SK-N-SH (cell line): ENCODE measurements at regions not wholly inside any gene's neighbourhood (a gene's known extent, or its start where the extent isn't known, plus 50 kb on each side); places are given as distances from the start of the nearest gene placed in this dataset.

Source experiments
- CTCF ChIA-PET: fragments of 300-600, 350-600 bp; formaldehyde crosslinking; extraction: SDS; loops from one replicate; lab custom pipeline; 2021; lab: Yijun Ruan, JAX
- POLR2A ChIA-PET: fragments of 350-600 bp; sonication (Branson Sonifier 250); formaldehyde crosslinking; extraction: SDS; loops from one replicate; lab custom pipeline; 2020; ENCODE audit warnings: antibody characterized with exemption, inconsistent platforms; lab: Yijun Ruan, JAX
- DNase-seq: peaks from one replicate; pipeline ENCODE4 v3.0.0; 2012
- H2AFZ ChIP-seq: fragments of 200-600 bp; sonication (generic); 2 replicates; pipeline ENCODE4 v1.8.1; 2016; ENCODE audit warnings: antibody characterized with exemption, mild to moderate bottlenecking, low read depth
- H3F3A ChIP-seq: fragments of 200-600 bp; sonication (generic); replicated peaks from 2 replicates; pipeline ENCODE3; 2016; ENCODE audit warnings: antibody characterized with exemption, mild to moderate bottlenecking; ENCODE audit not compliant: insufficient read depth
- H3K27ac ChIP-seq, 2 experiments: fragments of 200-500 bp in 1 of 2; fragments of 200-600 bp in 1 of 2; sonication (Bioruptor generic) in 1 of 2; sonication (generic), shearing (Covaris generic) in 1 of 2; 2 replicates each; pipeline versions ENCODE4 v1.5.1 to v1.6.1; 2014 to 2016; ENCODE audit warnings: low read depth in 2 of 2, inconsistent platforms in 1 of 2, low read length in 1 of 2, mild to moderate bottlenecking in 1 of 2, mixed read lengths in 1 of 2
- H3K27me3 ChIP-seq: fragments of 200-600 bp; sonication (generic), shearing (Covaris generic); 2 replicates; pipeline ENCODE4 v1.6.1; 2016; ENCODE audit warnings: mixed run types; ENCODE audit not compliant: insufficient read depth
- H3K36me3 ChIP-seq, 2 experiments: fragments of 200-500 bp in 1 of 2; fragments of 200-600 bp in 1 of 2; sonication (Bioruptor generic) in 1 of 2; sonication (generic) in 1 of 2; replicated peaks in 1 of 2; 2 replicates each; pipeline versions ENCODE3 to v1.5.1; 2014 to 2016; ENCODE audit warnings: low read length in 1 of 2, mild to moderate bottlenecking in 1 of 2; ENCODE audit not compliant: insufficient read depth in 2 of 2, control insufficient read depth in 1 of 2
- H3K4me1 ChIP-seq, 2 experiments: fragments of 200-500 bp in 1 of 2; fragments of 200-600 bp in 1 of 2; sonication (Bioruptor generic) in 1 of 2; sonication (generic), shearing (Covaris generic) in 1 of 2; 2 replicates each; pipeline versions ENCODE4 v1.5.1 to v1.6.1; 2014 to 2016; ENCODE audit warnings: low read depth in 1 of 2, low read length in 1 of 2, mixed run types in 1 of 2; ENCODE audit not compliant: insufficient read depth in 2 of 2, control insufficient read depth in 1 of 2
- H3K4me2 ChIP-seq: fragments of 200-600 bp; sonication (generic), shearing (Covaris generic); 2 replicates; pipeline ENCODE4 v1.6.1; 2017; ENCODE audit warnings: mixed run types
- H3K4me3 ChIP-seq, 2 experiments: fragments of 200-500 bp in 1 of 2; fragments of 200-600 bp in 1 of 2; sonication (Bioruptor generic) in 1 of 2; sonication (generic), shearing (Covaris generic) in 1 of 2; 2 replicates each; pipeline versions ENCODE4 v1.5.1 to v1.8.1; 2014 to 2016; ENCODE audit warnings: low read depth in 2 of 2, inconsistent platforms in 1 of 2, low read length in 1 of 2, mild to moderate bottlenecking in 1 of 2, mixed read lengths in 1 of 2, moderate library complexity in 1 of 2
- H3K79me2 ChIP-seq: fragments of 200-600 bp; sonication (generic); 2 replicates; pipeline ENCODE4 v1.8.1; 2017; ENCODE audit warnings: mild to moderate bottlenecking; ENCODE audit not compliant: insufficient read depth
- H3K9ac ChIP-seq: fragments of 200-600 bp; sonication (generic); 2 replicates; pipeline ENCODE4 v1.6.1; 2017; ENCODE audit warnings: mixed run types
- H3K9me2 ChIP-seq: fragments of 200-600 bp; sonication (generic); 2 replicates; pipeline ENCODE4 v1.6.1; 2017; ENCODE audit warnings: mixed run types
- H3K9me3 ChIP-seq: fragments of 200-600 bp; sonication (generic); 2 replicates; pipeline ENCODE4 v1.6.1; 2017; ENCODE audit warnings: mixed run types, mild to moderate bottlenecking, moderate library complexity
- H4K20me1 ChIP-seq: fragments of 200-600 bp; sonication (generic); 2 replicates; pipeline ENCODE4 v1.6.1; 2017; ENCODE audit warnings: mild to moderate bottlenecking, mixed run types; ENCODE audit not compliant: insufficient read depth
- CTCF ChIP-seq: fragments of 200-600 bp; sonication (generic); IDR thresholded peaks from 2 replicates; pipeline ENCODE4 v1.6.1; 2017; ENCODE audit warnings: antibody characterized with exemption, mild to moderate bottlenecking, moderate library complexity
- ELF1 ChIP-seq: IDR thresholded peaks from 2 replicates; pipeline ENCODE4 v1.4.0; 2012
- EP300 ChIP-seq, 2 experiments: IDR thresholded peaks; 2 replicates each; pipeline versions ENCODE4 v1.4.0 to v1.6.1; 2012; ENCODE audit warnings: borderline replicate concordance in 1 of 2, low read depth in 1 of 2, low read length in 1 of 2
- FOSL2 ChIP-seq: IDR thresholded peaks from 2 replicates; pipeline ENCODE4 v1.4.0; 2012; ENCODE audit warnings: low read depth, mild to moderate bottlenecking, moderate library complexity, borderline replicate concordance
- FOXJ3 ChIP-seq: sonication (generic); formaldehyde crosslinking; IDR thresholded peaks from 2 replicates; pipeline ENCODE4 v1.5.1; 2020; ENCODE audit warnings: mild to moderate bottlenecking, missing genetic modification reagents
- GATA2 ChIP-seq: sonication (generic); formaldehyde crosslinking; IDR thresholded peaks from 2 replicates; pipeline ENCODE4 v1.5.0; 2020; ENCODE audit warnings: mild to moderate bottlenecking, missing genetic modification reagents
- IRF3 ChIP-seq: fragments of 150-350 bp; IDR thresholded peaks from 2 replicates; pipeline ENCODE4 v1.6.1; 2016; ENCODE audit warnings: mild to moderate bottlenecking, low read depth, low read length
- JUND ChIP-seq: IDR thresholded peaks from 2 replicates; pipeline ENCODE4 v1.4.0; 2012
- MAX ChIP-seq: IDR thresholded peaks from 2 replicates; pipeline ENCODE4 v1.4.0; 2012; ENCODE audit warnings: low read depth
- MEF2A ChIP-seq: IDR thresholded peaks from 2 replicates; pipeline ENCODE4 v1.4.0; 2012; ENCODE audit warnings: low read depth, borderline replicate concordance
- RCOR1 ChIP-seq: fragments of 150-350 bp; IDR thresholded peaks from 2 replicates; pipeline ENCODE4 v1.6.1; 2017; ENCODE audit warnings: antibody characterized with exemption, low read length
- RFX5 ChIP-seq: IDR thresholded peaks from 2 replicates; pipeline ENCODE4 v1.6.1; 2012; ENCODE audit warnings: mild to moderate bottlenecking, improper control_type of control experiment, low read length
- RXRA ChIP-seq: IDR thresholded peaks from 2 replicates; pipeline ENCODE4 v1.4.0; 2012; ENCODE audit warnings: low read depth, mild to moderate bottlenecking, borderline replicate concordance
- SIN3A ChIP-seq: IDR thresholded peaks from 2 replicates; pipeline ENCODE4 v1.6.1; 2012; ENCODE audit warnings: low read depth, mild to moderate bottlenecking, low read length, moderate library complexity, borderline replicate concordance
- TAF1 ChIP-seq: IDR thresholded peaks from 2 replicates; pipeline ENCODE4 v1.6.1; 2012; ENCODE audit warnings: low read depth, mild to moderate bottlenecking, low read length, moderate library complexity, borderline replicate concordance
- USF1 ChIP-seq: IDR thresholded peaks from 2 replicates; pipeline ENCODE4 v1.4.0; 2012; ENCODE audit warnings: low read depth, borderline replicate concordance
- USF2 ChIP-seq: fragments of 150-350 bp; IDR thresholded peaks from 2 replicates; pipeline ENCODE4 v1.6.1; 2017; ENCODE audit warnings: antibody characterized with exemption, low read length, low read depth, borderline replicate concordance
- YY1 ChIP-seq: IDR thresholded peaks from 2 replicates; pipeline ENCODE4 v1.4.0; 2012; ENCODE audit warnings: low read depth, mild to moderate bottlenecking
- WGBS: methylation state at CpG from one replicate; pipeline ENCODE4 v1.1.6; 2017; ENCODE audit warnings: low lambda C conversion rate; 5-methylcytosine and 5-hydroxymethylcytosine counted together

- Histone ChIP-seq H3K27me3 (peaks cover 4% of the 10 kb centered on the region), H3K27ac (peak overlapping the region in 1 of 2 experiments; percentile 91; a peak in 1 of 4 replicates), H4K20me1 (no peaks in the 10 kb centered on the region), H3K79me2 (no peaks in the 10 kb centered on the region), H2AFZ (no peak overlapping the region), H3F3A (no peaks in the 10 kb centered on the region), H3K9me3 (no peaks in the 10 kb centered on the region), H3K4me1 (peaks cover 0 to 50% of the 10 kb centered on the region in 2 experiments; a peak in 2 of 4 replicates), H3K9me2 (no peaks in the 10 kb centered on the region), H3K36me3 (no peaks in the 10 kb centered on the region), H3K9ac (no peak overlapping the region), H3K4me2 (no peak overlapping the region), H3K4me3 (no peak overlapping the region)
- ChIA-PET CTCF (interaction anchor here (0.6 to 8.1 kb wide), 30 partner anchors 9 to 241 kb away, joined by 3 to 116 read pairs (median 5); no protein-coding TSS in a partner anchor), POLR2A (interaction anchor here (0.5 kb wide), 1 partner anchor 20 kb away, joined by 3 read pairs; no protein-coding TSS in a partner anchor)
- DNase-seq = no peak
- 53% methylated on average over 3 of the region's 3 CpGs for WGBS
- no peak for TF ChIP-seq JUND
- no peak for TF ChIP-seq FOXJ3 (CRISPR knock-in tag)
- TF ChIP-seq RCOR1 = no peak
- no peak for TF ChIP-seq CTCF
Measured at GRCh38 chr6:37566950-37567349, 67.3 kb upstream of the CCDC167 start.

GRCh38 chr6:37566111-37566949, 66.6 kb upstream of the CCDC167 start:
- peak overlapping the region in 1 of 2 experiments; percentile 91; a peak in 2 of 4 replicates for H3K27ac ChIP-seq
- ChIA-PET CTCF (interaction anchor here (0.6 to 8.1 kb wide), 56 partner anchors 8 to 272 kb away, joined by 3 to 116 read pairs (median 4); partner anchors contain the start of gene CMTR1), POLR2A (interaction anchor here (0.7 to 1.7 kb wide), 10 partner anchors 9 to 127 kb away, joined by 3 to 16 read pairs (median 4); partner anchors contain the start of gene CCDC167)
- no peaks in the 10 kb centered on the region for H3K9me2 ChIP-seq
- peaks cover 4% of the 10 kb centered on the region for H3K27me3 ChIP-seq
- no peaks in the 10 kb centered on the region for H3K9me3 ChIP-seq
- H3K4me1 ChIP-seq = peaks cover 0 to 52% of the 10 kb centered on the region in 2 experiments; a peak in 2 of 4 replicates
- H3K79me2 ChIP-seq = no peaks in the 10 kb centered on the region
- DNase-seq = peak; percentile 94
- H3K9ac ChIP-seq = no peak overlapping the region
- H2AFZ ChIP-seq = peak overlapping the region; percentile 73; the same call in 1 of the 2 replicates
- no peaks in the 10 kb centered on the region for H4K20me1 ChIP-seq
- 33% methylated on average over 18 of the region's 28 CpGs for WGBS
- no peaks in the 10 kb centered on the region for H3F3A ChIP-seq
- H3K4me3 ChIP-seq = peak overlapping the region; percentile 42 to 54
- H3K4me2 ChIP-seq = peak overlapping the region; percentile 74
- H3K36me3 ChIP-seq = no peaks in the 10 kb centered on the region
- TF ChIP-seq ELF1 (no peak), FOSL2 (no peak), FOXJ3 (CRISPR knock-in tag) (no peak), USF2 (peak; percentile 55; the same call in 1 of the 2 replicates), EP300 (IDR thresholded peaks at IDR 0.05; ENCODE audit: borderline replicate concordance in 1 of 2, low read depth in 1 of 2, low read length in 1 of 2) (no peak), GATA2 (CRISPR knock-in tag) (no peak), JUND (no peak), RFX5 (no peak), YY1 (no peak), MAX (no peak), USF1 (peak; percentile 81), MEF2A (no peak), RXRA (no peak), RCOR1 (no peak), IRF3 (no peak), TAF1 (no peak), SIN3A (no peak)
